Endothelial cell (in vitro differentiated cells): ENCODE measurements at regions not wholly inside any gene's neighbourhood (a gene's known extent, or its start where the extent isn't known, plus 50 kb on each side); places are given as distances from the start of the nearest gene placed in this dataset.

Source experiments
- DNase-seq: peaks from one replicate; pipeline ENCODE4 v3.0.0; 2021; ENCODE audit warnings: low spot score
- H3K27ac Mint-ChIP-seq: one replicate; pipeline ENCODE4 v1.8.0; 2021; ENCODE audit warnings: mixed read lengths, inconsistent platforms; ENCODE audit not compliant: unreplicated experiment
- H3K27me3 Mint-ChIP-seq: one replicate; pipeline ENCODE4 v1.8.0; 2021; ENCODE audit warnings: mild to moderate bottlenecking, moderate library complexity, mixed read lengths, inconsistent platforms; ENCODE audit not compliant: unreplicated experiment
- H3K36me3 Mint-ChIP-seq: one replicate; pipeline ENCODE4 v1.8.0; 2021; ENCODE audit warnings: mild to moderate bottlenecking, low read depth, mixed read lengths, inconsistent platforms; ENCODE audit not compliant: unreplicated experiment
- H3K4me1 Mint-ChIP-seq: one replicate; pipeline ENCODE4 v1.8.0; 2021; ENCODE audit warnings: mild to moderate bottlenecking, mixed read lengths, inconsistent platforms; ENCODE audit not compliant: unreplicated experiment
- H3K4me3 Mint-ChIP-seq: one replicate; pipeline ENCODE4 v1.8.0; 2021; ENCODE audit warnings: mild to moderate bottlenecking, mixed read lengths, inconsistent platforms; ENCODE audit not compliant: unreplicated experiment
- H3K9me3 Mint-ChIP-seq: one replicate; pipeline ENCODE4 v1.8.0; 2021; ENCODE audit warnings: mixed read lengths, inconsistent platforms; ENCODE audit not compliant: unreplicated experiment
- CTCF ChIP-seq: fragments of 200-600 bp; sonication (generic); IDR thresholded peaks from one replicate; pipeline ENCODE4 v1.5.0; 2021; ENCODE audit warnings: antibody characterized with exemption; ENCODE audit not compliant: unreplicated experiment

GRCh38 chr13:105513448-105513847 lies 1022.0 kb downstream of the EFNB2 start:
- no peaks in the 10 kb centered on the region for H3K9me3 Mint-ChIP-seq
- no peak for TF ChIP-seq CTCF
- H3K27ac Mint-ChIP-seq = no peak overlapping the region
- no peaks in the 10 kb centered on the region for H3K27me3 Mint-ChIP-seq
- peaks cover 15% of the 10 kb centered on the region for H3K4me1 Mint-ChIP-seq
- no peak for DNase-seq
- H3K36me3 Mint-ChIP-seq = no peaks in the 10 kb centered on the region
- H3K4me3 Mint-ChIP-seq = no peak overlapping the region

GRCh38 chr13:105509981-105510762 lies 1025.3 kb downstream of the EFNB2 start:
- no peak for TF ChIP-seq CTCF
- no peaks in the 10 kb centered on the region for H3K36me3 Mint-ChIP-seq
- no peaks in the 10 kb centered on the region for H3K27me3 Mint-ChIP-seq
- H3K27ac Mint-ChIP-seq = no peak overlapping the region
- peaks cover 15% of the 10 kb centered on the region for H3K4me1 Mint-ChIP-seq
- DNase-seq = no peak
- no peaks in the 10 kb centered on the region for H3K9me3 Mint-ChIP-seq
- H3K4me3 Mint-ChIP-seq = no peak overlapping the region

DNA sequence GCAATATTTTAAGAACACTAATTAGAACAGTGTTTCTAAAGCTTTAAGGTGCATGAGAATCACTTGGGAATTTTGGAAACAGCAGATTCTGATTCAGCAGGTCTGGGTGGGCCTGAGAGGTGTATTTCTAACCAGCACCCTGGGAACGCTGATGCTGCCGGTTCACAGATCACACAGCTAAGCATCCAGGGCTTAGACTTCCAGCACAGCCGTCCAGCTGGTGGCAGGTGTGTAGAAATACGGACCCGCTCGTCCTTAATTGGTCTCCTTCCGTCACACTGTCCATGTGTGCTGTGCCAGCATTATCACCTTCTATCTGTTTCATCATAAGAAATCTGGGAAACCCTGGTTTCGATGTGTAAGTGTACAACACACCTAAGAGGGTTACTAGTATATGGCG lies 1029.0 kb downstream of the EFNB2 start:
- Mint-ChIP-seq H3K27ac (no peak overlapping the region), H3K9me3 (no peaks in the 10 kb centered on the region), H3K4me1 (peaks cover 15% of the 10 kb centered on the region), H3K4me3 (no peak overlapping the region), H3K27me3 (no peaks in the 10 kb centered on the region), H3K36me3 (no peaks in the 10 kb centered on the region)
- no peak for TF ChIP-seq CTCF
- DNase-seq = no peak

- DNase-seq = no peak
- H3K4me1 Mint-ChIP-seq = peaks cover 2% of the 10 kb centered on the region
- no peaks in the 10 kb centered on the region for H3K9me3 Mint-ChIP-seq
- H3K36me3 Mint-ChIP-seq = no peaks in the 10 kb centered on the region
- no peak overlapping the region for H3K4me3 Mint-ChIP-seq
- H3K27ac Mint-ChIP-seq = no peak overlapping the region
- TF ChIP-seq CTCF = no peak
- H3K27me3 Mint-ChIP-seq = no peaks in the 10 kb centered on the region
Observed at GRCh38 chr13:105502193-105502592, 1033.3 kb downstream of the EFNB2 start.

GRCh38 chr13:105497597-105497996 lies 1037.9 kb downstream of the EFNB2 start:
- H3K4me1 Mint-ChIP-seq = peaks cover 2% of the 10 kb centered on the region
- no peaks in the 10 kb centered on the region for H3K36me3 Mint-ChIP-seq
- no peaks in the 10 kb centered on the region for H3K27me3 Mint-ChIP-seq
- H3K4me3 Mint-ChIP-seq = no peak overlapping the region
- no peak overlapping the region for H3K27ac Mint-ChIP-seq
- TF ChIP-seq CTCF = no peak
- no peak for DNase-seq
- H3K9me3 Mint-ChIP-seq = no peaks in the 10 kb centered on the region
